HG03460 (cell line): ENCODE measurements at regions not wholly inside any gene's neighbourhood (a gene's known extent, or its start where the extent isn't known, plus 50 kb on each side); places are given as distances from the start of the nearest gene placed in this dataset.

Source experiments
- ATAC-seq: cut with Tn5 transposase; IDR thresholded peaks from one replicate; pipeline ENCODE4 v1.9.1; 2021; ENCODE audit not compliant: unreplicated experiment

DNA sequence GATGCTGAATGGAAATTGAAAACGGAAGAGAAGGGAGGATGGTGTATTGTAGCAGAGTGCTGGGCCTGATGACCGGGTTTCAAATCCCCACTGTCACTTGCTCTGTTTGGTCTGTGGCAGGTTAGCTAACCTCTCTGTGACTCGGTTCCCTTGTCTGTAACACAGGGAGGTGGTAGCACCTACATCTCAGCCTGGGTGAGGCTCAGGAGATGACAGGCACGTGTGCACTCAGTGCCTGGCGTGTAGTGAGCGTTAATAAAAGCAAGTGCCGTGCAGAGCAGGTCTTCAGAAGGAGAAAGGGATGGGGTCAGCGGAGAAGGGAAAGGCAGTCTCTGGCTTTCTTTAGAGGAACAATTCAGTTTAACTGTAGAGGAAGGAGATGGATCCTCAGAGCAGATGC is 125.5 kb upstream of the SMIM21 start:
- no peak for ATAC-seq

DNA sequence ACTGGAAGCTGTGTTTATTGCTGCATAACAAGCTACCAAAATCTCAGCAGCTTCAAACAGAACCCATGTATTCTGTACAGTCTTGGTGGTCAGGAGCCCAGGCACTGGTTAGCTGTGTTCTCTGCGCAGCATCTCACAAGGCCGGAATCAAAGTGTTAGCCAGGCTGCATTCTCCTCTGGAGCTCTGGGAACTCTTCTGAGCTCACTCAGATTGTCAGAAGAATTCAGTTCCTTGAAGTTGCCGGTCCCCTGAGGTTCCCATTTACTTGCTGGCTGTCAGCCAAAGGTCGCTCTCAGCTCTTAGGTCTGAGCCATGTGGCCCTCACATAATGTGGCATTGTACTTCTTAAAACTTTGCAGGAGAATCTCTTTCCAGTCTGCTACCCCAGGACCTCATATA is 123.6 kb upstream of the SMIM21 start:
- no peak for ATAC-seq

DNA sequence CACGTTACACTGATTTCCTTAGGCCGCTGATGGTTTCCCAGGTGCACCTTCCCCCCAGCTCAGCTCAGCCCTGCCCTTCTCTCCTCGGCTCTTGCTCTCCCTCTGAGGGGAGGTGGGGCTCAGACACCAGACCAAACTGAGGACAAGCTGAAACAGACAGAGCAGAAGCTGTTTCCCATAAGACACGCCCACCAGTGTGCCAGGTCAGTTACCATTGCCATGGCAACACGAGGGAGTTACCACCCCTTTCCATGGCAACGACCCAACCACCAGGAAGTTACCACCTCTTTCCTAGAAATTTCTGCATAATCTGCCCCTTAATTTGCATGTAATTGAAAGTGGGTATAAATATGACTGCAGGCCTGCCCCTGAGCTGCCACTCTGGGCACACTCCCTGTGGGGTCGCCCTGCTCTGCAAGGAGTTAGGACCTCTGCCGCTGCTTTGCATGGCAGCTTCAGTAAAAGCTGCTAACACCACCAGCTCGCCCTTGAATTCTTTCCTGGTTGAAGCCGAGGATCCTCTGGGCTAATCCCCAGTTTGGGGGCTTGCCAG is 120.9 kb upstream of the SMIM21 start:
- no peak for ATAC-seq

DNA sequence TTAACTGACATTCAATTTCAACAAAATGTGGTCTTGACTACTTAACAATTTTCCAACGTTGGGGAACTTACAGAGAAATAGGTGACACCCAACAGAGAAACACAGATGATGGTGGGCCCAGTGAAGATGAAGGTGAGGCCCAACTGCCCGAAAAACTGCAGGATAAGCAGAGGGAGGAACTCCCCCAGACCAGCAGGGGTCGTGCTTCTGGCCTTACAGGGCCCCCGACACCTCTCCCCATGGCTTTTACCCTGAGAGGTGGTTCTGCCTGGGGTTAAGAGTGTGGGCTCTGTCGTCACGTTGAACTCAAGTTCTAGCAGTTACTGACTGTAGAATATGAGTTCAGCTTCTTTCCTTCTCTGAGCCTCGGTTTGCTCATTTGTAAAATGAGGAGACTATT is 119.5 kb upstream of the SMIM21 start:
- ATAC-seq: no peak

DNA sequence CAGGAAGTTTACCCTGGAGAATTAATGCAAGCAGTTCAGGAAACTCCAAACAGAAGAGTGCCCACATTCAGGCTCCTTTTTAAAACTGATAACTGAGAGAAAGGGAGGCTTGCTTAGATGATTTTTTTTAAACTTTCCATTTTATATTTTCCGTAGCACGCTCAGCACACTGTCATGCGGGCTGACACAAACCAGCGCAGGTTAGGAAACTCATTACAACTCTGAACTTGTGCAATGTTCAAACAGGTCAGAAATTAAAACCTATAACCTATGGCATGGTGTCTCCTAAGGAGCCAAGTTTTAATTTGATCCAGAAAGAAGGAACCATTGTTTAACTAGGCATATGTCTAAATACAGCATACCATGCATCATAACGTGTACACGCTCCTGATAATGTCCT is 117.7 kb upstream of the SMIM21 start:
- no peak for ATAC-seq

DNA sequence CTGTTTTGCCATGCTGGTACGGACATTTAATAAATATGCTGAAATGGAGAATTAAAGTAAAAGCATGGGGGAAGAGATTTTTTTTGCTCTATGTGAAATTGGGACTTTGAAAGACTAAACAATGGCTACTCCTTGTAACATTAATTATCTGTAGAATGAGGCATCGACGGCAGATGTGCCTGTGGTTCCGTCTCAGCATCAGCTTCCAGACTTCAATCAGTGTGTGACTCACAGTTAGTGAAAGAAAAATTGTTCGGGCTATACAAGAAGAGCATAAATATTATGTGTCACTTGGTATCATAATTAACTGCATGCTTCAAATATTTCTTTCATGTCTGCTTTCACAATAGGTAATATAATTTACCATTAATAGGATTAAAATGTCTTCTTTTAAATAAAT is 117.0 kb upstream of the SMIM21 start:
- no peak for ATAC-seq

DNA sequence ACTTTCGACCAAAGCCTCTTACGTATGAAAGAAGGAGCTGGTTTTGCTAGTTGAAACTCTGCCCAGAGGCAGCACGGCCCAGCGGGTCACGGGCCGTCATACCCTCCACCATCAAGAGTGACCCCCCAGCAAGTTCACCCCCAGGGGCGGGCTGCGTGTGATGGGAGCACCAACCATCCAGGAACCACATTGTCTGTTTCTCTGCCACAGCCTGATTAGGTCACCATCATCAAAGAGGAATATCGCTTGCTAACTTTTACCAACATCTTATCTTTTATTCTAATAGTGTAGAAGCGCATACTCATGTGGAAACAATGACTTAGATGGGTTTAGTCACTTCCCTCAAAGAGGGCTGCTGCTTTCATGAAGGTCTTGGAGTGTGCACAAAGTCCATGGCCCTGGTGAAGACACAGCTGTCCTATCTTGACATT is 116.6 kb upstream of the SMIM21 start:
- ATAC-seq: no peak

DNA sequence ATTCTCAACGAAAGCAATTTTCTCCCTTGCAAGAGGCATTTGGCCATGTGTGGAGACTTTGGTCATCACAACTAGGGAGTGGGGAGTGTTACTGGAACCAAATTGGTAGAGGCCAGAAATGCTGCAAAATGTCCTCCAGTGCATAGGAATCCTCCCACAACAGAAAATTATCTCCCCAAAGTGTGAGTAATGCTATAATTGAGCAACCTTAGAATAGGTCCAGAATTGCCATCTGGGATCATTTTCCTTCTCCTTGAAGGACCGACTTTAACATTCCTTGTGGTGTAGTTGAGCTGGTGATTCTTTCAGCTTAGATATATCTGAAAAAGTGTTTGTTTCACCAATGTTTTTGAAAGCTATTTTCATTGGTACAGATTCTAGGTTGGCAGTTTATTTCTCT is 111.2 kb upstream of the SMIM21 start:
- ATAC-seq: no peak

DNA sequence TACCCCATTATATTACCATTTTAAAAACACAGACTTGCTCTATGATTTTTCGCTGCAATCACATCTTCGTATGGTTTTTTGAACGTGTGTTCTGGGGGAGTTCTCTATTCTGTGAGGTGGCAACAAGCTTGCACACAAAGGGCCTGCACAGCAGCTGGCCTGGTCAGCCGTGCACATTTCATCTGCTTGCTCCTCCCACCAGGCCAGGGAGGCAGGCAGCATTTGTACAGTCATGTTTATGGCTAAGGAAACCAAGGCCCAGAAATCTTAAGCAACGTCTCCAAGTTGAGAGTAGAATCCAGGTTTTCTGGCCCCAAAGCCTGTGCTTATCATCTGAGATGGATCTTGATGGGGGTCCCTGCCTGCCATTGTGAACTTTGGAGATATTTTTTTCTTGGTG is 106.4 kb upstream of the SMIM21 start:
- no peak for ATAC-seq

DNA sequence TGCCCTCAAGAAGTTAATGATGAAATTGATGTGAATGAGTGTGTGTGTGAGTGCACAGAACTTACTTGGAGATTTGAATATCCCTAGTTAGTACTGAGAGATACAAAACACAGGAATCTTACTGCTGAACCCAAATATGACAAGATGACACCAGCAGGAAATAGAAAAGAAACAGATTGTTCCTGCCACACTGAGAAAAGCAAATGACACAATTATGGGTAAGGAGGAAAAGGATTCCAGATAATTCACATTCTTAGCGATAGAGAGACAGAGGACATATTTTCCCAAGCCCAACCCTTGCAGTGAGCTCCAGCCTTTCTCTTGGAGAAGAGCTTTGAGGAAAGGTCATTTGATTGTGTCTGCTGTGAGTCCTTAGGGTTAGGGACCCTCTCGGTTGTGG is 105.7 kb upstream of the SMIM21 start:
- ATAC-seq: no peak

DNA sequence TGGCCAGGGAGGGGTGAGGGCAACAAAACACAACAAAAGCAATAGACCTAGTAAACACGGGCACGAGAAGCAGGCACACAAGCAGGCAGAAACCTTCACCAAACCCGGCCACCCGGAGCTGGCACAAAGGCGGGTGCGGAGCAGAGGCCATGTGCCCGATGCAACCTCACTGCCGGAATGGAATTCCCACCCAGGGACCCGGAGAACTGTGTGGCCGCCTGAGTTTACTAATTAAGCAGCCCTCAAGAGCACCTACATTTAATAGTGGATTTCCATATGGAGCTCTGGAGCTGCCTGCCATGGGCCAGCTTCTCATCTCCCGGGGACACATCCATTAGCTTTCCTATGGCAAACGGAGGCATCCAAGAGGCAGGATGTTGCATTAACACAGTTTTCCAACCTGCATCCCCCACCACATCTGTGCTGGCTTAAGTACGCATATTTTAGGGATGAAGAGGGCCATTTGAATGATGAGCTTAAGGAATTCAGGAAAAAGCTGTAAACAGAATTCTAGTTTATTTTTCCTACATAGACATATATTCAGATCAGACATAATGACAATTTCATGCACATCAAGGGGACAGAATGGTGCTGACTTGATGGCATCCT is 104.5 kb upstream of the SMIM21 start:
- ATAC-seq: no peak

DNA sequence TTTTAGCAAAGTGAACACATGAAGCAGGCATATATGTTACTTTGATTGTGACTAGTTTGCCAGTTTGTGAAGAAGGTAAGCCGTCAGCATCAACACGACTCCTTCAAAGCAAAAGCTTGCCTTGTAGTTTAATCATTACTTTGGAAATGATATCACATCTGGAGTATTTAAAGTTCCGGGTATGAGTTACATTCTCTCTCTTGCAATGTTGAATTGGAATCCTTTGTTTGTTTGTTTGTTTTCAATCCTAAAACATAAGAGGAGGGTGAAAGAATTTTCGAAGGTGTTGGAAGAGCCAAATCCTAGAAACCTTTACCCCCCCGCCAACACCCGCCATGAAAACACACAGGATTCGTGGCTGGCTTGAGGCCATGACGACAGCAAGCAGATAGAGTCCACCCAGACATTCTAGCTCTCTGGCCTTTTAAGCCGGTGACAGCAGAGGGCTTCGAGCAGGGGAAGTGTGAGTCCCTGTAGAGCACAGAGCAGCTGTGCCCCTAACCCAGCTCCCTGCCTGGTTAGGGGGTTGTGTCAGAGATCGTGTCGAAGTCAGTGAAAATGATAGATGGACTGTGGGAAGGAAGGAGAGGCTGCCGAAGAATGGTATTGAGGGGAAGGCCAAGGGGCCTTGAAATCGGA is 103.8 kb upstream of the SMIM21 start:
- no peak for ATAC-seq

DNA sequence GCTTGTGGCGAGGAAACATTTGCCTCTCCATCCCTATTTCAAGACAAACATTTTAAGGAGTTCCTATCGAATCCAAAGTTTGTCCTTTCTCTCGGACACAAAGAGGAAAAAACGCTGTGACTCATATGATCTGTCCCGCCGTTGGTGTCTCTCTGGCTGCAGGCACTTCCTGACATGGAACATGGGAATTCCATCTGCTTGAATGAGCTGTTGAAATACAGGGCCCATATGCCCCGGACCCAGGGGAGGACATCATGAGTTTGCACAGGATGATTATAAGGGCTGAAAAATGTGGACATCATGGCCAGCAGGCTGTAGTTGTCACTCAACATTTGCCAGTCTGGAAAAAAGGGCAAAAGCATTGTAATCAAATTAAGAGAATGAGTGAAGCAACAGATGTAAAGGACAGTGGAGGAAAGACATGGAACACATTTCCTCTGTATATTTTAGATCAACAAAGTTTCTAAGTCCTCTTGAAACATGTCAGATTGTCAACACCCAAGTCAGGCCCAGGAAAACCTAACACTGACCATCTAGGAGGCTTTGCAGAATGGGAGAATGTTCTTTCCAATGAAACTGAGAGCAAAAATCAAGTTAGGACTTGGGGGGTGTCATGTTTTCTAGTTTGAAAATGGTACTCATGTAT is 103.2 kb upstream of the SMIM21 start:
- no peak for ATAC-seq

DNA sequence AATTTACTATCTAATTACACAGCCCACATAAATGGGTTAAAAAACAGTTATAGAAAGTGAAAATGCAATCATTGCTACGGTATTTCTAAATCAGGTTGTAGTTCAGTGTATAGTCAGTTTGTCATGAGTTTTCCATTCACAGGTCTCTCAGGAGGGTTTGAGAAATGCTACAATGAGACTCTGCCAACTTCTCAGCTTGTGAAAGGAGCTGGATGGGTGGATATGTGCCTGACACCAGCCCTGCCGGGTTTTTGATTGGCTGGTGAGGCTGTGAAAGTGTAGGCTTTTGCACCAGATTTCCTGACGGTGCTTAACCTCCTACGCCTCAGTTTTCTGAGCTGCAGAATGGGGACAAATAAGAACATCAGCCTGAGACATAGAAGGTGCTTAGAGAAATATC is 102.6 kb upstream of the SMIM21 start:
- ATAC-seq: no peak

DNA sequence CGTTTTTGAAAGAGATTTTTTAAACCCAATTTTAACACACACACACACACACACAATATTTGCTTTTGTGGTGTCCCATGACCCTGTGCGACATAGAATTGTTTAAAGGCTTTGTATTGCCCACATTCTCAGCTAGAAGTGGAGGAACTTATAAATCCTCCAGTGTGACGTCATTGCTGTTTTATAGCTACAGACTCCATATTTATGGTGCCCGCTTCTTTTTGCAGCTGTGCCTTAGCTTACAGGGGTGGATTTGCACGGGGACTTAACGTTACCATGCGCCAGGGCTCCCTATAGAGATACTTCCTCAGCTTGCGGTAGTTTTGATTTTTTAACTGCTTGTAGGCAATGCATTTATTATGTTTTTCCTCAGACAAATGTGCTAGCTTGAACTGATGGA is 101.9 kb upstream of the SMIM21 start:
- ATAC-seq: no peak

DNA sequence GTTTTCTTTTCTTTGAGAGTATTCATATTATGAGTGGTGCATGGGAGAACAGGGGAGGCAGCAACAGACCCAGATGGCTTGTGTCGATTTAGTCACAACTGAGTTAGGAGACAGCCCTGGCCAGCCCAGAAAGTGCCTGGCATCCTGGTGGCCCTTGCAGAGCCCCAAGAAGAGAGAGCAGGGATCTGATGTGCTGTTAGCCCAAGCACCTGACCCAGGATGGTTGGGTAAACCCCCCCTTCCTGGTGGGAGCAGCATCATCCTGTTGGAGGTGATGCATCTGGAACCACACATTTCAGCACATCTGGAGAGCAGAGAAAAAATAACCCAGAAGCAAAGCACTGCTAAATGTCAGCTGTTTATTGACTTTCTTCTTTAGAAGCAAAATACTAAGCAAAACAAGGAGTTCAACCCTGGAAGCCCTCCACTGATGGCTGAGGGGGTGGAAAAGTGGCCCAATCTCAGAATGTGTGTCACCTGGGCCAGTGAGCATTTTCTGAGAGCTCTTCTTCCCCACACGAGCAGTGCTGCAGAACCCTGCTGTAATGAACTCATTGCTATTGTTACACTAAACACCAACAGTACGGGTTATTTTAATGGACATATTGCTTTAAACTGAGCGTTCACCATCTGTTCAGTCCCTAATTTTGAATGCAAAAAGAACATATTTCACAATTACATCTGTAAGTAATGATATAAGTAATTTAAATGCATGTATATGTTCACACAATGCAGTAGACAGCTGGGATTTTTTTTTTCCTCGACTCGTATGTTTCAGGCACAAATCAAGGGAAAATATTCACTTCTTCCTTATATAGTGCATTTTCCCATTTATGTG is 100.6 kb upstream of the SMIM21 start:
- ATAC-seq: no peak

DNA sequence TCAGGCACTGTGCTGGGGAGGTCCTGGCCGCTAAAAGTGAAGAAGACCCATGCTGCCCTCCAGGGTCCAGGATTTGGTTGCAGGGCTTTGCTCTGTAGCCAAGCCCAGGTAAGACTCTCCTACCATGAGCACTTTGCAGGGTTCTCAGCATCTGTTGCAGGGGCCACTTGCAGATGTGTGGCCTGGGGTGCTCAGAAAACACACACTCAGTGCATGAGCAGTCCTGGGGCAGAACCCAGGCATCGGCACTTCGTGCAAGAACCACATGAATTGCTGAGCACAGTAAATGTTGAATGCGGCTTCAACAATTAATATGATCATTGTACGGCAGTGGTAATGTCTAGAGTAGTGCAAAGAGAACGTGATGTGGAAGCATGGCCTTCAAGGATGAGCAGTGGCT is 98.5 kb upstream of the SMIM21 start:
- ATAC-seq: no peak

DNA sequence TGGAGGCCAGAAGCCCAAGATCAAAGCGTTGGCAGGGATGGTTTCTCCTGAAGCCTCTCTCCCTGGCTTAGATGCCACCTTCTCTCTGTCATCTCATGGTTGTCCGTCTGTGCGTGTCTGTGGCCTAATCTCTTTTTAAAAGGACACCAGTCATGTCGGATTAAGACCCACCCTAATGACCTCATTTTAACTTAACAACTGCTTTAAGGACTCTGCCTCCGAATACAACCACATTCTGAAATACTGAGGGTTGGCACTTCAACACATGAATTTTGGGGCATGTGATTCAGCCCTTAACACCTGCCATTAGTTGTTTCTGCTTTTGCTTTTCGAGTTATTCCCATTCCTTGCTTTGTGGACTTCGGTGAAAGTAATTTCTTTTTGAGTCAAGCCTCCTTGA is 97.8 kb upstream of the SMIM21 start:
- no peak for ATAC-seq

DNA sequence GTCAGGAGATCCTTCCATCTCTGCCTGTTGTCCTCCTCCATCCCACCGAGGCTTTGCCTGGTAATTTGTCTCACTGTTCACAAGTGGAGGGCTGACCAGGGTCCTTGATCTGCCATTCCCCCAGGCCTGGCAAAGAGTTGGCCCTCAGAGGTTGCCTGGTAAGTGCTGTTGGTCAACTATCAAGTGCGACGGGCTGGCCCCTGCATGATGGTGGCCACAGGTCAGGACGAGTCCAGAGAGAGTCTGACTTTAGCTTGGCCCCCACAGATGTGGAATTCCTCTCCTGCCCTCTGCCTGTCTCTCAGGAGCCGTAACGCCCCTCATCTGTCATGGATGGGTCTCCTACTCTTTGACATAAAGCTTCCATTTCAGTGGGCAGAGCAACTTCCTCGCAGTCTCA is 97.3 kb upstream of the SMIM21 start:
- no peak for ATAC-seq

DNA sequence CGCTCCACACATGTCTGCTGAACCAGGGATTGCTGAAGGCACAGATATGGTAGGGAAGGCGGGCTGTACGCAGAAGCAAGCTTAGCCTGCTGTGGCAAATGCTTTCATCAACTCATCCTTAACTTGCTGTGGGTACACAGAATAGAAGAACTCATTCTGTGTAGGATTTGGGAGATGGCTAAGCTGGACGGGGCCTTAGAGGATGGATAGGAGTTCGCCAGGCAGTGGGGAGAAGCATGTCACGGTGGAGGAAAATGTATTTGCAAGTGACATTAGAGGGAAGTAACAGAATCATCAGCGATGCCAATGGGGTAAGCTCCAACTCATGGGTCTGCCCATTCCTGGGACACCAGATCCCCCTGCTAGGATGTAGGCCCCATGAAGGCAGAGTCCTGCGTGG is 96.7 kb upstream of the SMIM21 start:
- no peak for ATAC-seq

DNA sequence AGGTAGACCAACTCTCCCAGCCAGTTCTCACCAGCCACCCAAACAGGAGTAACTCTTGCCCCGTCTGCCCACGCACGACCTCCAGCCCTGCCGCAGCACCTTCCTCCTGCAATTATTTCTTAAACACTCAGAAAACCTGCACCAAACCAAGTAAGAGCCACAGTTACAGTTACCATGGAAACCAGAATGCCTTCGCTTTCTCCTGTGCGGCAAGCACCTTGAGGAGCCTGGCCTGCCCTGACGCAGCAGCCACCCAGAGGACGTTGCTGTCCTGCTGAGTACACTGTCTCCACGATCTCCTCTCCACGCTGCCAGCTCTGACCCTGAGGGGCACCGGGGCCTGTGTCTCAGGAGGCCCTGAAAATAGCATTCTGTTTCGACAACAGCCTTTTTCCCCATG is 94.3 kb upstream of the SMIM21 start:
- ATAC-seq: no peak

DNA sequence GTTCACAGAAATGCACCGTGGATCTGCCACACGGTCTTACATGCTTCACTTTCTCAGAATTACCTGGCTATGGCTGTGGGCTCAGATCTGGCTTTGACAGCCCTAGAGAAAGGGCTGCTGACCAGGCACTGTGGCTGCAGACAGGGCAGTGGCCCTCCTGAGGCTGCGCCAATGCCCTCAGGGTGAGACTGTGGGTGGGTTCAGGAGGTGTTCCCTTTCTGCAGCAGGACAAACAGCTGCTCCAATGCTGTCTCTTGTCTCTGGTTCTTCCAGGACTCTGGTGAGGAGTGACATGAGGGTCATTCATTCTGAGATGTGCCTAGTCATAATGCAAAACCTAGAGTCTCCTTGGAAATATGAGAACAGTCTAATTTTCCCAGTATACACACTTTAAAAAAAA is 90.5 kb upstream of the SMIM21 start:
- ATAC-seq: no peak
